SK-N-SH treated with all-trans-retinoic acid at 6 μM for 48 hours (cell line): ENCODE measurements at regions not wholly inside any gene's neighbourhood (a gene's known extent, or its start where the extent isn't known, plus 50 kb on each side); places are given as distances from the start of the nearest gene placed in this dataset.
A peak's percentile ranks its signal among the peaks of the same experiment; 100 is the strongest.
"Not testable (repeated sequence)": the region's sequence is repeated elsewhere in the genome, so short reads cannot be mapped to it uniquely, and the experiment has no call there.

ENCODE experiments used
- ATAC-seq: fragments of 200-7000 bp; cut with Tn5 transposase; 3 replicates; pipeline ENCODE4 v1.9.1; 2020; ENCODE audit warnings: mild to moderate bottlenecking, moderate library complexity
- ARNTL ChIP-seq: fragments of 450-650 bp; formaldehyde crosslinking; IDR thresholded peaks from 2 replicates; pipeline ENCODE4 v1.5.0; 2020; ENCODE audit warnings: low read depth, mild to moderate bottlenecking, moderate library complexity, borderline replicate concordance
- BACH2 ChIP-seq: fragments of 250-450 bp; sonication (Bioruptor Pico); IDR thresholded peaks from 2 replicates; pipeline ENCODE4 v1.9.0; 2021; ENCODE audit warnings: mild to moderate bottlenecking, borderline replicate concordance
- CSDC2 ChIP-seq: fragments of 250-450 bp; sonication (Bioruptor Pico); IDR thresholded peaks from 2 replicates; pipeline ENCODE4 v1.5.0; 2020; ENCODE audit warnings: mild to moderate bottlenecking, moderate library complexity
- ESRRG ChIP-seq: fragments of 250-450 bp; sonication (Bioruptor Pico); IDR thresholded peaks from 2 replicates; pipeline ENCODE4 v1.6.1; 2021; ENCODE audit warnings: mild to moderate bottlenecking
- GLIS3 ChIP-seq: fragments of 250-450 bp; sonication (Bioruptor Pico); IDR thresholded peaks from 2 replicates; pipeline ENCODE4 v1.5.0; 2020; ENCODE audit warnings: mild to moderate bottlenecking, moderate library complexity
- ISL1 ChIP-seq: fragments of 250-450 bp; sonication (Bioruptor Pico); IDR thresholded peaks from 2 replicates; pipeline ENCODE4 v2.1.2; 2022; ENCODE audit warnings: mild to moderate bottlenecking, moderate library complexity
- OSR1 ChIP-seq: fragments of 250-450 bp; sonication (Bioruptor Pico); IDR thresholded peaks from 2 replicates; pipeline ENCODE4 v1.8.0; 2022; ENCODE audit warnings: moderate library complexity, mild to moderate bottlenecking, inconsistent platforms
- PATZ1 ChIP-seq: fragments of 250-450 bp; sonication (Bioruptor Pico); IDR thresholded peaks from 2 replicates; pipeline ENCODE4 v1.8.0; 2020; ENCODE audit warnings: mild to moderate bottlenecking, moderate library complexity, borderline replicate concordance
- PPARA ChIP-seq: fragments of 250-450 bp; sonication (Bioruptor Pico); IDR thresholded peaks from 2 replicates; pipeline ENCODE4 v1.5.0; 2020; ENCODE audit warnings: mild to moderate bottlenecking, borderline replicate concordance
- RARB ChIP-seq: fragments of 250-450 bp; sonication (Bioruptor Pico); IDR thresholded peaks from 2 replicates; pipeline ENCODE4 v1.8.0; 2021; ENCODE audit warnings: mild to moderate bottlenecking, moderate library complexity
- SNAI2 ChIP-seq: fragments of 250-450 bp; sonication (Bioruptor Pico); IDR thresholded peaks from 2 replicates; pipeline ENCODE4 v1.5.0; 2020; ENCODE audit warnings: mild to moderate bottlenecking, moderate library complexity
- TCF4 ChIP-seq: fragments of 250-450 bp; sonication (Bioruptor Pico); IDR thresholded peaks from 2 replicates; pipeline ENCODE4 v1.8.0; 2021; ENCODE audit warnings: mild to moderate bottlenecking, moderate library complexity, borderline replicate concordance
- TOX ChIP-seq: fragments of 250-450 bp; sonication (Bioruptor Pico); IDR thresholded peaks from 2 replicates; pipeline ENCODE4 v1.8.0; 2021; ENCODE audit warnings: mild to moderate bottlenecking, moderate library complexity, borderline replicate concordance
- ZC3H10 ChIP-seq: fragments of 250-450 bp; sonication (Bioruptor Pico); IDR thresholded peaks from 2 replicates; pipeline ENCODE4 v1.5.1; 2021; ENCODE audit warnings: mild to moderate bottlenecking, moderate library complexity
- ZFP3 ChIP-seq: fragments of 250-450 bp; sonication (Bioruptor Pico); IDR thresholded peaks from 2 replicates; pipeline ENCODE4 v1.5.0; 2020; ENCODE audit warnings: mild to moderate bottlenecking, moderate library complexity
- ZFP30 ChIP-seq: fragments of 450-650 bp; formaldehyde crosslinking; IDR thresholded peaks from 2 replicates; pipeline ENCODE4 v1.5.0; 2022; ENCODE audit warnings: mild to moderate bottlenecking, moderate library complexity
- ZNF565 ChIP-seq: fragments of 450-650 bp; formaldehyde crosslinking; conservative IDR thresholded peaks from 2 replicates; pipeline ENCODE4 v1.5.0; 2020; ENCODE audit warnings: low read depth, mild to moderate bottlenecking, moderate library complexity
- ZNF70 ChIP-seq: fragments of 450-650 bp; formaldehyde crosslinking; IDR thresholded peaks from 2 replicates; pipeline ENCODE4 v1.5.0; 2020; ENCODE audit warnings: mild to moderate bottlenecking, moderate library complexity
- ZNF8 ChIP-seq: fragments of 450-650 bp; formaldehyde crosslinking; IDR thresholded peaks from 2 replicates; pipeline ENCODE4 v1.5.0; 2020; ENCODE audit warnings: mild to moderate bottlenecking, moderate library complexity
- TF ChIP-seq, protein P1 (sequence below): fragments of 250-450 bp; sonication (Bioruptor Pico); IDR thresholded peaks from 2 replicates; pipeline ENCODE4 v1.8.0; 2021; ENCODE audit warnings: low read depth, mild to moderate bottlenecking, moderate library complexity, borderline replicate concordance
- TF ChIP-seq, protein P2 (sequence below): fragments of 250-450 bp; sonication (Bioruptor Pico); IDR thresholded peaks from 2 replicates; pipeline ENCODE4 v1.5.1; 2021; ENCODE audit warnings: mild to moderate bottlenecking, moderate library complexity

DNA sequence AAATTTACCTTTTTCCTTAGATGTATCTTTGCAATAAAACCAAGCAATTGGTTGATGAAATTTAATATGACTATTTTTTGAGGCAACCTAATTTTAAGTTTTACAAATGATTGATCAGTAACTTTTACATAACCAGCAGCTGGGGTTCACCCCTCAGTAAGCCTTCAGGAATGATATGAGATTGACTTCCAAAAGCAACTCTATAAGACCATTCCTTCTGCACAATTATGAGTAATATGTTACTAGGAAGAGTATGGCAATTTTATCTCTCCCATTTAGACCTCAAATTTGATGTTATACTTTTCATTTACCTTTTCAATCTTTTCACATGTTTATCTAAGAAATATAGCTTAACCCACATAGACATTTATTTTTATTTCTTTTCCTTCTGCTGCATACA is 1546.3 kb downstream of the HACE1 start (continued):
- TF ChIP-seq, protein P1, sequence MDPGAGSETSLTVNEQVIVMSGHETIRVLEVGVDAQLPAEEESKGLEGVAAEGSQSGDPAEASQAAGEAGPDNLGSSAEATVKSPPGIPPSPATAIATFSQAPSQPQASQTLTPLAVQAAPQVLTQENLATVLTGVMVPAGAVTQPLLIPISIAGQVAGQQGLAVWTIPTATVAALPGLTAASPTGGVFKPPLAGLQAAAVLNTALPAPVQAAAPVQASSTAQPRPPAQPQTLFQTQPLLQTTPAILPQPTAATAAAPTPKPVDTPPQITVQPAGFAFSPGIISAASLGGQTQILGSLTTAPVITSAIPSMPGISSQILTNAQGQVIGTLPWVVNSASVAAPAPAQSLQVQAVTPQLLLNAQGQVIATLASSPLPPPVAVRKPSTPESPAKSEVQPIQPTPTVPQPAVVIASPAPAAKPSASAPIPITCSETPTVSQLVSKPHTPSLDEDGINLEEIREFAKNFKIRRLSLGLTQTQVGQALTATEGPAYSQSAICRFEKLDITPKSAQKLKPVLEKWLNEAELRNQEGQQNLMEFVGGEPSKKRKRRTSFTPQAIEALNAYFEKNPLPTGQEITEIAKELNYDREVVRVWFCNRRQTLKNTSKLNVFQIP (CRISPR knock-in tag) = no peak
- TF ChIP-seq ZFP30 (CRISPR knock-in tag) = no peak
- TF ChIP-seq PPARA (CRISPR knock-in tag) = no peak
- no peak for TF ChIP-seq ZC3H10 (CRISPR knock-in tag)
- no peak for TF ChIP-seq ARNTL (CRISPR knock-in tag)
- no peak for TF ChIP-seq SNAI2 (CRISPR knock-in tag)

DNA sequence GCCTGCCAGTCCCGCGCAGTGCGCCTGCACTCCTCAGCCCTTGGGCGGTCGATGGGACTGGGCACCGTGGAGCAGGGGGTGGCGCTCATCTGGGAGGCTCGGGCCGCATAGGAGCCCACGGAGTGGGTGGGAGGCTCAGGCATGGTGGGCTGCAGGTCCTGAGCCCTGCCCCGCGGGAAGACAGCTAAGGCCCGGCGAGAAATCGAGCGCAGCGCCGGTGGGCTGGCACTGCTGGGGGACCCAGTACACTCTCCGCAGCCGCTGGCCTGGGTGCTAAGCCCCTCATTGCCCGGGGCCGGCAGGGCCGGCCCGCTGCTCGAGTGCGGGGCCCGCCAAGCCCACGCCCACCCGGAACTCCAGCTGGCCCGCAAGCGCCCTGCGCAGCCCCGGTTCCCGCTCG is 1565.3 kb downstream of the HACE1 start:
- ATAC-seq = not testable (repeated sequence)

DNA sequence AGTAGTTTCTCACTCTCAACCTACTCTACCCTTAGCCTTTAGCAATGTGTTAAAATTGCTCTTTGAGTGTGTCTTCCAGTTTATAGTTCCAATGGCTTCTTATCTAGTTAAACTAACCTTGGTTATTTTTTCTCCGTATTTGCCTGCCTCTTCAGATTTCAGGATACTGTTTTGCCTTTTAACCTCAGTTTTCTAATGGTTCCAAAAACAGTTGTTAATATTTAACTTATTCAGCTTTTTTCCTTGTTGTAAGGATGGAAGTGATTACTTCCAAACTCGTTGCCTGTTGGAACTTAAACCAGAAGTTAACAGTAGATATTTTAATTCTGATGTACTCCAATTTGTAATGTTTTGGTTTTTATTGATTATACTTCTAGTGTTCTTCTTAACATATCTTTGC is 1574.9 kb downstream of the HACE1 start:
- TF ChIP-seq GLIS3 (CRISPR knock-in tag) = no peak
- no peak for TF ChIP-seq PPARA (CRISPR knock-in tag)
- no peak for TF ChIP-seq TCF4 (CRISPR knock-in tag)
- no peak for TF ChIP-seq ISL1 (CRISPR knock-in tag)
- TF ChIP-seq ZFP30 (CRISPR knock-in tag) = no peak
- TF ChIP-seq CSDC2 (CRISPR knock-in tag) = no peak
- no peak for TF ChIP-seq ZFP3 (CRISPR knock-in tag)
- TF ChIP-seq ZNF8 (CRISPR knock-in tag) = no peak
- no peak for TF ChIP-seq ESRRG
- TF ChIP-seq, all 23 proteins: peak for 0
- no peak for ATAC-seq

DNA sequence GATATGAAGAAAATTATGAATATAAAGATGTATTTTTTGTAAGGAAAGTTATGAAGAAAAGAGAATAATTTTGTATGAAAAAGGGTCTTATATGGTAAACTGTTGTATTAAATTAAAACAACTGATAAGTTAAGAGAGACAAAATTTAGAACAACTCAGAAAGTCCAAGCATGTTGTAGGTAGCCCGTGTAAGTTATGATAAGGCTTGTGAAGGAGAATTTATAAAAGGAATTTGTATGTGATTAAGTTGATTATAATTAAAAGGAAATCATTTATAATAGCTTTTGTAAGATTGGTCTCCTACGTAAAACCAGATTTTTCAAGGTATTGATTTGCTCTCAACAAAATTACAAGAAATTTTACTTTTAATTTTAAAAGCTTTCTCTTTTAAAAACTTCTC is 1579.3 kb downstream of the HACE1 start:
- TF ChIP-seq ZNF565 (CRISPR knock-in tag) (no peak), GLIS3 (CRISPR knock-in tag) (no peak)
- TF ChIP-seq, all 23 proteins: peak for 0
- ATAC-seq = no peak

DNA sequence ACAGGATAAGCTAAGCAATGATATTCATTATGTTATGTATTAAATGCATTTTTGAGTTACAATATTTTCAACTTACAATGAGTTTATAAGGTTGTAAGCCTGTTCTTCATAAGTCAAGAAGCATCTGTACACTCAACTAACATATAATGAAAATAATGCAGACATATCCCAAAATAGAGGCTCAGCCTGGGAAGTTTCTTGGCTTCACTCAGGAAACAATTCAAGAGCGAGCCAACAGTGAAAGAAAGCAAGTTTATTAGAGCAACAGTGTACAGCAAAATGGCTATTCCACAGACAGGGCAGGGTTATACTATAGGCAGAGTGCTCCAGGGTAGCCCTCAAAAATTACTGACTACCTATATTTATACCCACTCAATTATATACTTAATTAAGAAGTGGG is 1581.8 kb downstream of the HACE1 start:
- ATAC-seq = no peak
- TF ChIP-seq ZC3H10 (CRISPR knock-in tag) (no peak), ESRRG (no peak), GLIS3 (CRISPR knock-in tag) (no peak), OSR1 (CRISPR knock-in tag) (no peak)

GRCh38 chr6:103273048-103273447 is 1586.7 kb downstream of the HACE1 start:
- ATAC-seq = peak; percentile 52; the same call in 1 of the 3 replicates
- no peak for TF ChIP-seq TCF4 (CRISPR knock-in tag)
- no peak for TF ChIP-seq BACH2 (CRISPR knock-in tag)
- no peak for TF ChIP-seq ZC3H10 (CRISPR knock-in tag)
- TF ChIP-seq PATZ1 (CRISPR knock-in tag) = no peak
- no peak for TF ChIP-seq RARB (CRISPR knock-in tag)
- no peak for TF ChIP-seq PPARA (CRISPR knock-in tag)
- no peak for TF ChIP-seq ZNF565 (CRISPR knock-in tag)
- TF ChIP-seq ZNF70 (CRISPR knock-in tag) = no peak
- TF ChIP-seq OSR1 (CRISPR knock-in tag) = no peak
- no peak for TF ChIP-seq SNAI2 (CRISPR knock-in tag)
- TF ChIP-seq, protein P1 (CRISPR knock-in tag) = no peak
- TF ChIP-seq, protein P2, sequence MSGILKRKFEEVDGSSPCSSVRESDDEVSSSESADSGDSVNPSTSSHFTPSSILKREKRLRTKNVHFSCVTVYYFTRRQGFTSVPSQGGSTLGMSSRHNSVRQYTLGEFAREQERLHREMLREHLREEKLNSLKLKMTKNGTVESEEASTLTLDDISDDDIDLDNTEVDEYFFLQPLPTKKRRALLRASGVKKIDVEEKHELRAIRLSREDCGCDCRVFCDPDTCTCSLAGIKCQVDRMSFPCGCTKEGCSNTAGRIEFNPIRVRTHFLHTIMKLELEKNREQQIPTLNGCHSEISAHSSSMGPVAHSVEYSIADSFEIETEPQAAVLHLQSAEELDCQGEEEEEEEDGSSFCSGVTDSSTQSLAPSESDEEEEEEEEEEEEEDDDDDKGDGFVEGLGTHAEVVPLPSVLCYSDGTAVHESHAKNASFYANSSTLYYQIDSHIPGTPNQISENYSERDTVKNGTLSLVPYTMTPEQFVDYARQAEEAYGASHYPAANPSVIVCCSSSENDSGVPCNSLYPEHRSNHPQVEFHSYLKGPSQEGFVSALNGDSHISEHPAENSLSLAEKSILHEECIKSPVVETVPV = no peak
- no peak for TF ChIP-seq TOX (CRISPR knock-in tag)
- no peak for TF ChIP-seq ARNTL (CRISPR knock-in tag)
- no peak for TF ChIP-seq ZNF8 (CRISPR knock-in tag)
- TF ChIP-seq GLIS3 (CRISPR knock-in tag) = no peak
- TF ChIP-seq, all 23 proteins: peak for 0
